Ishikawa (cell line): ENCODE measurements at regions not wholly inside any gene's neighbourhood (a gene's known extent, or its start where the extent isn't known, plus 50 kb on each side); places are given as distances from the start of the nearest gene placed in this dataset.

Experiments
- EP300 ChIP-seq: IDR thresholded peaks from 2 replicates; pipeline ENCODE4 v1.6.1; 2012; ENCODE audit warnings: borderline replicate concordance
- FOXM1 ChIP-seq: IDR thresholded peaks from 2 replicates; pipeline ENCODE4 v1.6.1; 2012; ENCODE audit warnings: low read depth, borderline replicate concordance
- RAD21 ChIP-seq: IDR thresholded peaks from 2 replicates; pipeline ENCODE4 v1.6.1; 2012; ENCODE audit warnings: low read depth
- REST ChIP-seq: IDR thresholded peaks from 2 replicates; pipeline ENCODE4 v1.6.1; 2012; ENCODE audit warnings: low read depth, mild to moderate bottlenecking
- TCF12 ChIP-seq: IDR thresholded peaks from 2 replicates; pipeline ENCODE4 v1.6.1; 2012; ENCODE audit warnings: low read depth

GRCh38 chr22:22764085-22764484 is 119.7 kb downstream of the GGTLC2 start:
- TF ChIP-seq FOXM1 (no peak), TCF12 (no peak), EP300 (no peak), REST (no peak), RAD21 (no peak)
